Rectal smooth muscle tissue (tissue), 1 donor: ENCODE measurements at regions not wholly inside any gene's neighbourhood (a gene's known extent, or its start where the extent isn't known, plus 50 kb on each side); places are given as distances from the start of the nearest gene placed in this dataset.
"Not testable (repeated sequence)": the region's sequence is repeated elsewhere in the genome, so short reads cannot be mapped to it uniquely, and the experiment has no call there.

Source experiments
- H3K27ac ChIP-seq: one replicate; pipeline ENCODE4 v1.7.0; 2013; ENCODE audit warnings: low read depth, low read length, inconsistent platforms
- H3K27me3 ChIP-seq: one replicate; pipeline ENCODE4 v1.7.0; 2013; ENCODE audit warnings: low read length; ENCODE audit not compliant: control insufficient read depth, insufficient read depth
- H3K36me3 ChIP-seq: one replicate; pipeline ENCODE4 v1.7.0; 2013; ENCODE audit warnings: low read length; ENCODE audit not compliant: control insufficient read depth, insufficient read depth
- H3K4me1 ChIP-seq: one replicate; pipeline ENCODE4 v1.7.0; 2013; ENCODE audit warnings: low read length; ENCODE audit not compliant: control insufficient read depth, insufficient read depth
- H3K4me3 ChIP-seq: one replicate; pipeline ENCODE4 v1.7.0; 2013; ENCODE audit warnings: low read length
- H3K9ac ChIP-seq: one replicate; pipeline ENCODE4 v1.7.0; 2013; ENCODE audit warnings: low read length

DNA sequence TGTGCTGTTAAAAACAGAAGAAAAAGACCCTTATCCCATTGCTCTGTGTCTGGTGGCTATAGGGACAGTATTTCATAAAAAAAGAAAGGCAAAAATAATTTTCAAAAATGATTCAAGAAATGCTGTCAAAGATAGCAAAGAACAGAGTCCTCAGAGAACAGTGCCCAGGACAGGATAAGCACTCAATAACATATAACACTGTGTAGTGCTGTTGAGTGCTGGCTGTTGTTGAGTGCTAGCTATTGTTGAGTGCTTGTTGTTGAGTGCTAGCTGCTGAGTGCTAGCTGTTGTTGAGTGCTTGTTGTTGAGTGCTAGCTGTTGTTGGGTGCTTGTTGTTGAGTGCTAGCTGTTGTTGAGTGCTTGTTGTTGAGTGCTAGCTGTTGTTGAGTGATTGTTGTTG lies 94.5 kb upstream of the PLGLB2 start:
- H3K4me1 ChIP-seq: not testable (repeated sequence)

DNA sequence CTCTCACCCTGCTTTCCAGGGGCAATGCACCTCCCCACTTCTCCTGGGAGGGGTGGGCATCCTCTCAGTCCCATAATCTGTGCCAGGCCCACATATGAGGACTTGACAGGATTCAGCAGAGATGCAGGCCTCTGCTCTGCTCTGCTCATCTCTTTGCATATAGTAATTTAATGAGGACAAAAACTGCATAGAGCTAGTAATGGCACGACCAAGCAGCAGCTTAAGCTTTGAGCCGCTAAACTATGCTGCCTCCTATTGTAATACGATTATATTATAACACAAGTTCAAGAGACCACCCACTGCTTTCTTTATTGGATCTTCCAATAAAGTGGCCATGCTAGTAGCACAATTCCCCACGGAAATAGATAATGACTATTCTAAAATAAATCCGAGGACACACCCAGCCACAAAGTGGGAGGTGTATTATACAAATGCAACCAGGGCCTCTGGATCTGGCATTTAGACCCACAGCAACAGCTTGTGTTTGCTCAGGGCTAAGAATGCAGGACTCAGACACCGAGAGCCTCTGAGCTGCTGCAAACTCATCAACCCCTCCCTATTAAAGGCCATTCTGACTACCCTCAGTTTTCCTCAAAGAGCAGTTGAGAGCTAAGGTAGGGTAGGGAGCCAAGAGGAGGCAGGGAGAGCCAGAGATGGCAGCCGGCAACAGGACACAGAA lies 93.6 kb upstream of the PLGLB2 start:
- not testable (repeated sequence) for H3K4me1 ChIP-seq, H3K36me3 ChIP-seq

More for the DNA sequence above, 94.5 kb upstream of the PLGLB2 start:
- not testable (repeated sequence) for H3K27ac ChIP-seq, H3K4me3 ChIP-seq, H3K36me3 ChIP-seq, H3K9ac ChIP-seq, H3K27me3 ChIP-seq

GRCh38 chr2:87657915-87658314 lies 90.0 kb upstream of the PLGLB2 start:
- H3K4me3 ChIP-seq, H3K27me3 ChIP-seq, H3K27ac ChIP-seq, H3K36me3 ChIP-seq, H3K9ac ChIP-seq, H3K4me1 ChIP-seq: not testable (repeated sequence)

More for the DNA sequence above, 93.6 kb upstream of the PLGLB2 start:
- not testable (repeated sequence) for H3K27me3 ChIP-seq, H3K4me3 ChIP-seq, H3K9ac ChIP-seq, H3K27ac ChIP-seq

DNA sequence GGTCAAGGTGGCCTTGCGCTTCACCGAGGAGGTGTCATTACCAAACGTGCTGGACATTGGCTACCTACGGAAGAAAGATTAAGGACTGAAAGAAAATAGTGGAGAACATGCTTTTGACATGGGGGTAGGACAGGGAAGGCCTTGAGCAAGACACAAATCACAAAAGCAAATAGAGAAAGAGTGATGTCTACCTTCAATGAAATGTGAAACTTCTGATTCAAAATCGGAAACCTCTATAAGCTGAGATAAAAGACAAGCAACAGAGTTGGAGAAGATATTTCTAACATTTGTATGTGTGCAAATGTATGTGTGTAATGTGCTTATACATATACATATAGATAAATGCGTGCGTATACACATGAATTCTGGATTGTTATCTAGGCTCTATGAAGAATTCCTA lies 89.5 kb upstream of the PLGLB2 start:
- H3K4me3 ChIP-seq, H3K4me1 ChIP-seq, H3K27ac ChIP-seq, H3K36me3 ChIP-seq, H3K9ac ChIP-seq, H3K27me3 ChIP-seq: not testable (repeated sequence)

GRCh38 chr2:87658976-87659375 lies 88.9 kb upstream of the PLGLB2 start:
- not testable (repeated sequence) for H3K4me1 ChIP-seq, H3K36me3 ChIP-seq, H3K9ac ChIP-seq, H3K27me3 ChIP-seq, H3K27ac ChIP-seq, H3K4me3 ChIP-seq

- H3K27me3 ChIP-seq, H3K9ac ChIP-seq, H3K4me3 ChIP-seq, H3K4me1 ChIP-seq, H3K27ac ChIP-seq, H3K36me3 ChIP-seq: not testable (repeated sequence)
Observed at GRCh38 chr2:87660164-87660563, 87.7 kb upstream of the PLGLB2 start.

- H3K27me3 ChIP-seq, H3K36me3 ChIP-seq, H3K4me3 ChIP-seq, H3K27ac ChIP-seq, H3K4me1 ChIP-seq, H3K9ac ChIP-seq: not testable (repeated sequence)
Observed at GRCh38 chr2:87662316-87663290, 85.3 kb upstream of the PLGLB2 start.

GRCh38 chr2:87663347-87663746 lies 84.5 kb upstream of the PLGLB2 start:
- not testable (repeated sequence) for H3K36me3 ChIP-seq, H3K27ac ChIP-seq, H3K27me3 ChIP-seq

DNA sequence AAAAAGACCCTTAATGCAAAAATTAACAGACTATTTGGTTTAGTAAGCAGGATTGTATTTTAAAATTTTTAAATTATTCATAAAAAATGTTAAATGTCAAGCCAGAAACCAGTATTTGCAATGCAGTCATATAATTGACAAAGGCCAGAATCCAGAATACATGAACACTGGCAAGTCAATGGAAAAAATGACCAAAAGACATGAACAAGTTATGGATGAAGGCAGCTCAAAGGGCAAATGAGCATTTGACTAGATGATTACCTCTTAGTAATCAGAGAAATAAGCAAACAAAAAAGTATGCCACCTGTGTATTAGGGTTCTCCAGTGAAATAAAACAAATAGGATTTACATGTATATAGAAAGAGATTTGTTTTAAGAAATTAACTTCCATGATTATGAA lies 80.9 kb upstream of the PLGLB2 start:
- not testable (repeated sequence) for H3K36me3 ChIP-seq, H3K9ac ChIP-seq, H3K27me3 ChIP-seq, H3K4me1 ChIP-seq, H3K4me3 ChIP-seq, H3K27ac ChIP-seq

More at GRCh38 chr2:87663347-87663746, 84.5 kb upstream of the PLGLB2 start:
- not testable (repeated sequence) for H3K4me3 ChIP-seq, H3K4me1 ChIP-seq, H3K9ac ChIP-seq

DNA sequence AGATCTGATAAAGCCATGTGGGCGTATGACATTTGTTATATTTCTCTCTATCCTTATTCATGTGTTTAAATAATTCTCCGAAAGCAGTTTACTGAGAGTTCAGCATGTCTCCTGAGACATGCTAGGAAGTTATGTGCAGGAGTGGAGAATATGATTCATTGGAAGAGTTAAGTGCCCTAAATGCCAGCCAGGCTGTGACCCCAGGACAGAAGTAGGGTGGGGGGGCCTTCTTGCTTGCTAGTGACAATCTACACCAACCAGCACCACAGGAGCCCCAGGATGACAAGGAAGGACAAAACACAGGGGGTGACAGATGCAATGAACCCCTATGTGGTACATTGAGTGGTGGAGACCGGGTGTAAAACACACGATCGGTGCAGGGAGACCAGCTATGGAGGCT lies 79.5 kb upstream of the PLGLB2 start:
- H3K4me3 ChIP-seq, H3K4me1 ChIP-seq, H3K9ac ChIP-seq, H3K27me3 ChIP-seq, H3K36me3 ChIP-seq, H3K27ac ChIP-seq: not testable (repeated sequence)

DNA sequence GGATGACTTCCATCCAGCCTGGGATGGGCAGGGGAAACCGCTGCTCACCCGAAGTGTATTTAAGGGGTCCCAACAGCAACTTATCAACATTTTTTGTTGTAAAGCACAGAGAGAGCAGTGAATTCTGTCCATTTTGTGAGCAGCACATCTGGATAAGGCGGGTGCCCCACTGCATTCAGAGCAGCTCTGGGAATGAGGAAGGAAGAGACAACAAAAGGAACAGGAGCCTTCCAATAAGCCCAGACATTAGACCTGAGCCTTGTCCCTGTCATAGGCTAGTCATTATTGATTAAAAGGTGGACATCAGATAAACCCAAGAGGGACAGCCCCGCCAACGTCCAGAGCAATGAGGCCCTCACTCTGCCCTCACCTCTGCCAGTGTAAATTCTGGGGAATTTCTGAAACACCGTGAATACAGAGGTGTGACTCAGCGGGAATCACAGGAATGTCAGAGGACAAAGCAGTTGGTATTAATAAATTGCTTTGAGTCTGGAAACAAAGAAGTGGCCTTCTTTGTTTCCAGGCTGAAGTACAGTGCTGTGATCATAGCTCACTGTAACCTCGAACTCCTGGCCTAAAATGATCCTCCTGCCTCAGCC lies 78.2 kb upstream of the PLGLB2 start:
- not testable (repeated sequence) for H3K4me3 ChIP-seq, H3K27ac ChIP-seq, H3K36me3 ChIP-seq, H3K9ac ChIP-seq, H3K4me1 ChIP-seq, H3K27me3 ChIP-seq

GRCh38 chr2:87672404-87672803 lies 75.5 kb upstream of the PLGLB2 start:
- H3K9ac ChIP-seq, H3K4me3 ChIP-seq, H3K36me3 ChIP-seq, H3K27me3 ChIP-seq, H3K27ac ChIP-seq, H3K4me1 ChIP-seq: not testable (repeated sequence)
